GM12891 (cell line): ENCODE measurements at regions not wholly inside any gene's neighbourhood (a gene's known extent, or its start where the extent isn't known, plus 50 kb on each side); places are given as distances from the start of the nearest gene placed in this dataset.

ENCODE experiments used
- DNase-seq: peaks from one replicate; pipeline ENCODE4 v3.0.0; 2011; ENCODE audit warnings: low spot score; ENCODE audit not compliant: insufficient read length
- FAIRE-seq: peaks from 2 replicates; lab custom pipeline; 2011; peaks lifted over from hg19 to GRCh38; lab: Jason Lieb, UNC
- PAX5 ChIP-seq: IDR thresholded peaks from 2 replicates; pipeline ENCODE4 v1.6.1; 2011; ENCODE audit warnings: low read length, moderate library complexity, mild to moderate bottlenecking; ENCODE audit not compliant: insufficient read depth, severe bottlenecking
- POLR2A ChIP-seq: IDR thresholded peaks from 2 replicates; pipeline ENCODE4 v1.6.1; 2011; ENCODE audit warnings: low read depth, low read length, control low read depth
- POLR2AphosphoS5 ChIP-seq: IDR thresholded peaks from 2 replicates; pipeline ENCODE4 v1.6.1; 2011; ENCODE audit warnings: low read depth, low read length, control low read depth
- POU2F2 ChIP-seq: IDR thresholded peaks from 2 replicates; pipeline ENCODE4 v1.6.1; 2011; ENCODE audit warnings: low read depth, mild to moderate bottlenecking, control low read depth, low read length, moderate library complexity
- SPI1 ChIP-seq: IDR thresholded peaks from 2 replicates; pipeline ENCODE4 v1.6.1; 2011; ENCODE audit warnings: low read depth, low read length, control low read depth
- TAF1 ChIP-seq: IDR thresholded peaks from 2 replicates; pipeline ENCODE4 v1.6.1; 2011; ENCODE audit warnings: low read depth, low read length, control low read depth

DNA sequence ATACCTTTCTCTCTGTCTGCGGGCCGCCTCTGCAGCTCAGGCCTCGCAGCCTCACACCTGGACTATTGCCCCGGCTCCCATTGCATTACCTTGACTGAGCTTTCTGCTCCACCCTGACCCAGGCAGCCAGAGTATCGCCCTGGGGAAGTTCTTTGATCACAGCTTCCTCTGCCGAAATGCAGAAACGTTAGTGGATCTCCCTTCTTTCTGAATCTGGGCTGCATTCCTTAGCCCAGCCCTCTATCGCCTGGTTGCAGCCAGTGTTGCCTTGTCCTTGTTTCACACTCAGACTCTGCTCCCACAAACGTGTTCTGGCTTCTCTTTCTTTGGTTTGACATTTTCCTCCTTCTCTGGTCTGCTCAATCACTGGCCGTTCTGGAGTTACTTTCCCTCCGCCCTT lies 195.7 kb downstream of the ADAMTS15 start:
- TF ChIP-seq TAF1 (no peak), PAX5 (no peak), SPI1 (no peak), POLR2AphosphoS5 (no peak), POU2F2 (no peak), POLR2A (no peak)
- DNase-seq (no peak), FAIRE-seq (no peak)

DNA sequence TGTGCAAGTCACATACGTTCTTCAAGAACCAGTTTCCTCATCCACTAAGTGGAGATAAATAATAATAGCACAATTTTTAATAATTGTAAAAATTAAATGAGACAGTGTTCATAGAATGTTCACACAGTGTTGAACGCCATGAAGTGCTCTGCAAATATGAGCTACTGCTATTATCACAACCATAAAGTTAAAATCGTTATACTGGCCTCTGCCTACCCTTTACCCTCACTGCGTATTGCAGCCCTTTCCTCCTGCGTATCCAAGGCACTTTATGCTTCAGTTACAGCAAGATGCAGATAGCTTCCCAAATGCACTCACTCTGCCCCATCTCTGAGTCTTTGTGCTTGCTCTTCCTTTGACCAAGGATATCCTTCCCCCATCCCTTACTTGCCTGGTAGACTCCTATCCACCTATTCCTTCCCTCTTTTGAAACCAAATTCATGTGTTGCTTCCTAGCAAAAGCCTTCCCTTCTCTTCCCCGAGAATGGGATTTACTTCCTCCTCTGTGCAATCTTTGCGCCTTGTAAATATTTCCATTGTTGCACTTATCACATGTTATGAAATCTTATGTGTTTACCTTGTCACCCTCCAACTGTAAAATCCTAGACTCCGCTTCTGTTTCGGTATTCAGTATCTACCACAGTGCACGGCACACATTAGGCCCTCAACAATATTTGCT lies 196.9 kb downstream of the ADAMTS15 start:
- TF ChIP-seq SPI1 (no peak), PAX5 (no peak), POU2F2 (no peak), POLR2AphosphoS5 (no peak), POLR2A (no peak), TAF1 (no peak)
- FAIRE-seq (no peak), DNase-seq (no peak)

- no peak for TF ChIP-seq SPI1
- TF ChIP-seq POLR2A, result no peak
- no peak for TF ChIP-seq POU2F2
- TF ChIP-seq TAF1, result no peak
- no peak for TF ChIP-seq POLR2AphosphoS5
- TF ChIP-seq PAX5, result no peak
- FAIRE-seq (no peak), DNase-seq (no peak)
These were observed 197.4 kb downstream of the ADAMTS15 start for GRCh38 chr11:130645843-130646197.

- DNase-seq, result no peak
- TF ChIP-seq PAX5, result no peak
- FAIRE-seq, result no peak
These were observed 198.4 kb downstream of the ADAMTS15 start for GRCh38 chr11:130646881-130647280.

- DNase-seq, result no peak
- TF ChIP-seq PAX5, result no peak
- no peak for TF ChIP-seq POLR2AphosphoS5
- no peak for TF ChIP-seq POLR2A
- no peak for TF ChIP-seq SPI1
- TF ChIP-seq TAF1, result no peak
- no peak for TF ChIP-seq POU2F2
- no peak for FAIRE-seq
These were observed 198.9 kb downstream of the ADAMTS15 start for GRCh38 chr11:130647371-130647770.

DNA sequence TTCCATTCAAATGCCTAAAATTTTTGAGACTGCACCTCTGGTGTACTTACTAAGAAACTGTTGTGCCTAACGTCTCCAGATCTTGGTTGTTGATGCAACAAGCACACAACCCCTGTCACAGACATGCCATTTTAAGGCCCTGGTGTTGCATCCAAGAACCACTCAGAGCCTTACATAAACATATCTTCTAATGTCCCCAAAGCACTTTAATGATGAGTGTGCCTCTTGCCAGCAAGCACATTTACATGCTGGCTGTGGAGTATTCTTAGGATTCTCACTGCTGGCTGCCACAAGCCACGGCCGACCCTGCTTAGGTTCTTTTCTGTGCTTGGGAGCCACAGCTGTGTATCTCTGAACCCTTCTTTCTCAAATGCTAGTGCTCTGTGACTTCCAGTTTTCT lies 201.4 kb downstream of the ADAMTS15 start:
- DNase-seq (no peak), FAIRE-seq (no peak)
- TF ChIP-seq POLR2A (no peak), TAF1 (no peak), POU2F2 (no peak), PAX5 (no peak), SPI1 (no peak), POLR2AphosphoS5 (no peak)

GRCh38 chr11:130650456-130651030 lies 202.1 kb downstream of the ADAMTS15 start:
- FAIRE-seq, result no peak
- DNase-seq, result no peak
- TF ChIP-seq POU2F2 (no peak), SPI1 (no peak), POLR2A (no peak), PAX5 (no peak), POLR2AphosphoS5 (no peak), TAF1 (no peak)

- no peak for DNase-seq
- no peak for FAIRE-seq
- TF ChIP-seq POU2F2 (no peak), SPI1 (no peak), PAX5 (no peak), POLR2AphosphoS5 (no peak), POLR2A (no peak), TAF1 (no peak)
These were observed 202.8 kb downstream of the ADAMTS15 start for GRCh38 chr11:130651066-130651855.

GRCh38 chr11:130652671-130653335 lies 204.4 kb downstream of the ADAMTS15 start:
- no peak for TF ChIP-seq POU2F2
- TF ChIP-seq PAX5, result no peak
- TF ChIP-seq POLR2AphosphoS5, result no peak
- TF ChIP-seq SPI1, result no peak
- no peak for TF ChIP-seq POLR2A
- no peak for TF ChIP-seq TAF1
- no peak for DNase-seq
- no peak for FAIRE-seq
